ENCODE measurements at regions not wholly inside any gene's neighbourhood (a gene's known extent, or its start where the extent isn't known, plus 50 kb on each side); places are given as distances from the start of the nearest gene placed in this dataset.

- DNase-seq (ENCODE audit: low read depth), result no peak
- no peak overlapping the region for H3K4me3 ChIP-seq (ENCODE audit: low read length)
- no peak for TF ChIP-seq CTCF (conservative IDR thresholded peaks at IDR 0.05; ENCODE audit: low read depth, low read length)
These were observed 63.9 kb upstream of the ARHGEF7 start for GRCh38 chr13:111051041-111051725.

GRCh38 chr13:111050539-111050879 is 64.6 kb upstream of the ARHGEF7 start:
- H3K4me3 ChIP-seq (ENCODE audit: low read length), result no peak overlapping the region
- DNase-seq (ENCODE audit: low read depth), result no peak
- TF ChIP-seq CTCF (conservative IDR thresholded peaks at IDR 0.05; ENCODE audit: low read depth, low read length), result no peak

GRCh38 chr13:111049791-111050538 is 65.1 kb upstream of the ARHGEF7 start:
- DNase-seq (ENCODE audit: low read depth), result no peak
- no peak overlapping the region for H3K4me3 ChIP-seq (ENCODE audit: low read length)
- peak; percentile 60 for TF ChIP-seq CTCF (conservative IDR thresholded peaks at IDR 0.05; ENCODE audit: low read depth, low read length)

- no peak for TF ChIP-seq CTCF (conservative IDR thresholded peaks at IDR 0.05; ENCODE audit: low read depth, low read length)
- DNase-seq (ENCODE audit: low read depth), result no peak
- no peak overlapping the region for H3K4me3 ChIP-seq (ENCODE audit: low read length)
These were observed 66.7 kb upstream of the ARHGEF7 start for GRCh38 chr13:111048387-111048786.

- TF ChIP-seq CTCF (conservative IDR thresholded peaks at IDR 0.05; ENCODE audit: low read depth, low read length), result no peak
- no peak for DNase-seq (ENCODE audit: low read depth)
- H3K4me3 ChIP-seq (ENCODE audit: low read length), result no peak overlapping the region
These were observed 67.8 kb upstream of the ARHGEF7 start for GRCh38 chr13:111047326-111047725.

GRCh38 chr13:111046590-111047141 is 68.4 kb upstream of the ARHGEF7 start:
- no peak overlapping the region for H3K4me3 ChIP-seq (ENCODE audit: low read length)
- TF ChIP-seq CTCF (conservative IDR thresholded peaks at IDR 0.05; ENCODE audit: low read depth, low read length), result peak; percentile 39
- DNase-seq (ENCODE audit: low read depth), result no peak

GRCh38 chr13:111045170-111045569 is 69.9 kb upstream of the ARHGEF7 start:
- TF ChIP-seq CTCF (conservative IDR thresholded peaks at IDR 0.05; ENCODE audit: low read depth, low read length), result no peak
- no peak for DNase-seq (ENCODE audit: low read depth)

More at GRCh38 chr13:111045170-111045569, 69.9 kb upstream of the ARHGEF7 start:
- H3K4me3 ChIP-seq (ENCODE audit: low read length), result no peak overlapping the region

All from retinal pigment epithelial cell (primary cell).